Effector memory CD8-positive, alpha-beta T cell (primary cell): ENCODE measurements at regions not wholly inside any gene's neighbourhood (a gene's known extent, or its start where the extent isn't known, plus 50 kb on each side); places are given as distances from the start of the nearest gene placed in this dataset.

ENCODE experiments used
- ATAC-seq: fragments of 150-1000 bp; cut with Tn5 transposase; replicated peaks from 2 replicates; pipeline ENCODE4 v1.10.0; 2021; ENCODE audit warnings: mild to moderate bottlenecking, moderate library complexity
- DNase-seq, 3 experiments: peaks; one replicate each; pipeline ENCODE4 v3.0.0; 2021
- H3K27ac Mint-ChIP-seq, 2 donors: one replicate each; pipeline ENCODE4 v1.8.0; 2022; ENCODE audit warnings: mild to moderate bottlenecking in 2 of 2, mixed read lengths in 2 of 2, moderate library complexity in 2 of 2
- H3K27me3 Mint-ChIP-seq, 2 donors: one replicate each; pipeline ENCODE4 v1.8.0; 2022; ENCODE audit warnings: mixed read lengths in 2 of 2
- H3K36me3 Mint-ChIP-seq: one replicate; pipeline ENCODE4 v1.8.0; 2022; ENCODE audit warnings: mild to moderate bottlenecking, moderate library complexity, mixed read lengths; ENCODE audit not compliant: insufficient read depth
- H3K4me1 Mint-ChIP-seq, 2 donors: one replicate each; pipeline ENCODE4 v1.8.0; 2022; ENCODE audit warnings: low read depth in 2 of 2, mixed read lengths in 2 of 2
- H3K4me3 Mint-ChIP-seq, 2 donors: one replicate each; pipeline ENCODE4 v1.8.0; 2022; ENCODE audit warnings: mild to moderate bottlenecking in 2 of 2, mixed read lengths in 2 of 2, moderate library complexity in 2 of 2
- H3K9me3 Mint-ChIP-seq, 2 donors: one replicate each; pipeline ENCODE4 v1.8.0; 2022; ENCODE audit warnings: mixed read lengths in 2 of 2

GRCh38 chr3:117609330-117609729 is 899.8 kb downstream of the TUSC7 start:
- Mint-ChIP-seq H3K36me3 (no peaks in the 10 kb centered on the region), H3K4me1 (no peaks in the 10 kb centered on the region), H3K27ac (no peak overlapping the region), H3K4me3 (no peak overlapping the region), H3K27me3 (no peaks in the 10 kb centered on the region), H3K9me3 (peaks cover 11 to 15% of the 10 kb centered on the region in 2 donors)
- ATAC-seq (no peak), DNase-seq (no peak)

GRCh38 chr3:117610156-117610555 is 900.6 kb downstream of the TUSC7 start:
- no peak for DNase-seq
- H3K9me3 Mint-ChIP-seq, result peaks cover 11 to 15% of the 10 kb centered on the region in 2 donors
- H3K27ac Mint-ChIP-seq, result no peak overlapping the region
- H3K4me1 Mint-ChIP-seq, result no peaks in the 10 kb centered on the region
- no peak overlapping the region for H3K4me3 Mint-ChIP-seq
- no peaks in the 10 kb centered on the region for H3K36me3 Mint-ChIP-seq
- ATAC-seq, result no peak
- H3K27me3 Mint-ChIP-seq, result no peaks in the 10 kb centered on the region

GRCh38 chr3:117611211-117611610 is 901.6 kb downstream of the TUSC7 start:
- Mint-ChIP-seq H3K36me3 (no peaks in the 10 kb centered on the region), H3K4me3 (no peak overlapping the region), H3K27me3 (no peaks in the 10 kb centered on the region), H3K9me3 (peaks cover 17 to 18% of the 10 kb centered on the region in 2 donors), H3K27ac (no peak overlapping the region), H3K4me1 (no peaks in the 10 kb centered on the region)
- DNase-seq, result no peak
- ATAC-seq, result no peak

- Mint-ChIP-seq H3K9me3 (peaks cover 7 to 11% of the 10 kb centered on the region in 2 donors), H3K27ac (no peak overlapping the region), H3K4me1 (no peaks in the 10 kb centered on the region), H3K4me3 (no peak overlapping the region), H3K36me3 (no peaks in the 10 kb centered on the region), H3K27me3 (no peaks in the 10 kb centered on the region)
- DNase-seq (no peak), ATAC-seq (no peak)
Measured at GRCh38 chr3:117616227-117616626, 906.6 kb downstream of the TUSC7 start.

- no peak for ATAC-seq
- Mint-ChIP-seq H3K36me3 (no peaks in the 10 kb centered on the region), H3K9me3 (peaks cover 7 to 11% of the 10 kb centered on the region in 2 donors), H3K27ac (no peak overlapping the region), H3K4me1 (no peaks in the 10 kb centered on the region), H3K27me3 (no peaks in the 10 kb centered on the region), H3K4me3 (no peak overlapping the region)
- DNase-seq, result no peak
Measured at GRCh38 chr3:117617906-117618305, 908.3 kb downstream of the TUSC7 start.

- DNase-seq, result no peak
- ATAC-seq, result no peak
- Mint-ChIP-seq H3K27ac (no peak overlapping the region), H3K9me3 (peaks cover 7 to 11% of the 10 kb centered on the region in 2 donors), H3K27me3 (no peaks in the 10 kb centered on the region), H3K4me3 (no peak overlapping the region), H3K36me3 (no peaks in the 10 kb centered on the region), H3K4me1 (no peaks in the 10 kb centered on the region)
Measured at GRCh38 chr3:117618462-117618861, 908.9 kb downstream of the TUSC7 start.

GRCh38 chr3:117619805-117620204 is 910.2 kb downstream of the TUSC7 start:
- ATAC-seq, result no peak
- Mint-ChIP-seq H3K27ac (no peak overlapping the region), H3K9me3 (peaks cover 7 to 9% of the 10 kb centered on the region in 2 donors), H3K36me3 (no peaks in the 10 kb centered on the region), H3K4me3 (no peak overlapping the region), H3K27me3 (no peaks in the 10 kb centered on the region), H3K4me1 (no peaks in the 10 kb centered on the region)
- DNase-seq, result no peak

GRCh38 chr3:117622171-117622841 is 912.7 kb downstream of the TUSC7 start:
- no peak for DNase-seq
- no peaks in the 10 kb centered on the region for H3K36me3 Mint-ChIP-seq
- H3K27ac Mint-ChIP-seq, result no peak overlapping the region
- ATAC-seq, result no peak
- no peak overlapping the region for H3K4me3 Mint-ChIP-seq
- H3K4me1 Mint-ChIP-seq, result no peaks in the 10 kb centered on the region
- H3K9me3 Mint-ChIP-seq, result peaks cover 0 to 7% of the 10 kb centered on the region in 2 donors
- H3K27me3 Mint-ChIP-seq, result no peaks in the 10 kb centered on the region

- Mint-ChIP-seq H3K4me1 (no peaks in the 10 kb centered on the region), H3K27me3 (no peaks in the 10 kb centered on the region), H3K4me3 (no peak overlapping the region), H3K36me3 (no peaks in the 10 kb centered on the region), H3K9me3 (peaks cover 8% of the 10 kb centered on the region in 2 donors), H3K27ac (no peak overlapping the region)
- DNase-seq (no peak), ATAC-seq (no peak)
Measured at GRCh38 chr3:117624424-117624823, 914.8 kb downstream of the TUSC7 start.

- Mint-ChIP-seq H3K27me3 (no peaks in the 10 kb centered on the region), H3K9me3 (peaks cover 8 to 9% of the 10 kb centered on the region in 2 donors), H3K36me3 (no peaks in the 10 kb centered on the region), H3K4me1 (no peaks in the 10 kb centered on the region), H3K27ac (no peak overlapping the region), H3K4me3 (no peak overlapping the region)
- no peak for DNase-seq
- no peak for ATAC-seq
Measured at GRCh38 chr3:117625174-117625573, 915.6 kb downstream of the TUSC7 start.

- no peak overlapping the region for H3K4me3 Mint-ChIP-seq
- H3K27ac Mint-ChIP-seq, result no peak overlapping the region
- peaks cover 11 to 15% of the 10 kb centered on the region in 2 donors for H3K9me3 Mint-ChIP-seq
- ATAC-seq (no peak), DNase-seq (no peak)
- H3K27me3 Mint-ChIP-seq, result no peaks in the 10 kb centered on the region
- no peaks in the 10 kb centered on the region for H3K4me1 Mint-ChIP-seq
- no peaks in the 10 kb centered on the region for H3K36me3 Mint-ChIP-seq
Measured at GRCh38 chr3:117626577-117626976, 917.0 kb downstream of the TUSC7 start.

- Mint-ChIP-seq H3K27me3 (no peaks in the 10 kb centered on the region), H3K27ac (no peak overlapping the region), H3K36me3 (no peaks in the 10 kb centered on the region), H3K4me1 (no peaks in the 10 kb centered on the region), H3K4me3 (no peak overlapping the region), H3K9me3 (peaks cover 9 to 15% of the 10 kb centered on the region in 2 donors)
- no peak for DNase-seq
- no peak for ATAC-seq
Measured at GRCh38 chr3:117628823-117629291, 919.3 kb downstream of the TUSC7 start.

- no peaks in the 10 kb centered on the region for H3K27me3 Mint-ChIP-seq
- ATAC-seq, result no peak
- no peaks in the 10 kb centered on the region for H3K36me3 Mint-ChIP-seq
- no peak overlapping the region for H3K4me3 Mint-ChIP-seq
- no peak for DNase-seq
- H3K4me1 Mint-ChIP-seq, result no peaks in the 10 kb centered on the region
- H3K27ac Mint-ChIP-seq, result no peak overlapping the region
- H3K9me3 Mint-ChIP-seq, result peaks cover 9 to 15% of the 10 kb centered on the region in 2 donors
Measured at GRCh38 chr3:117629505-117629904, 919.9 kb downstream of the TUSC7 start.

GRCh38 chr3:117630469-117630868 is 920.9 kb downstream of the TUSC7 start:
- Mint-ChIP-seq H3K4me3 (no peak overlapping the region), H3K4me1 (no peaks in the 10 kb centered on the region), H3K36me3 (no peaks in the 10 kb centered on the region), H3K27ac (no peak overlapping the region), H3K27me3 (no peaks in the 10 kb centered on the region), H3K9me3 (peaks cover 9 to 22% of the 10 kb centered on the region in 2 donors)
- ATAC-seq (no peak), DNase-seq (no peak)
